ENCODE measurements at regions not wholly inside any gene's neighbourhood (a gene's known extent, or its start where the extent isn't known, plus 50 kb on each side); places are given as distances from the start of the nearest gene placed in this dataset.

DNA sequence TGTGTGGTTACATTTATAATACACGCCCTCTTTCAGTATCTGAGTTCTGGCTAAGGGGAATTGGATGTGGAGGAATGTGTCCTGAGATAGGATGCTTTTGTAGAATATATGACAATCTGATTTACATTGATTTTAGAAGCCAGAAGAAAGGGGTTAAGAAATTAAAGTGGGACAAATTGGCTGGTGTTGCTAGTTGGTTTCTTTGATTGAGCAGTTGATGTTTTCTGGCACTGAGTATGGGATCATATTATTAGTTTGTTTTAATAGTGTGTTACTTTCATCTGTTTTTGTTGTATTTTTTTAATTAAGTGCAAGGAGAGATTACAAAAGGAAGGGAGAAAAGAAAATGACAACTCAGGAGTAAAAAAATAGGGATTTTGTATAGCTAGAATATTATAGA, 1634.7 kb upstream of the B3GALT2 start:
- Histone ChIP-seq H3K27me3 (no peaks in the 10 kb centered on the region), H3K9me3 (no peaks in the 10 kb centered on the region), H3K36me3 (no peaks in the 10 kb centered on the region), H3K4me3 (no peak overlapping the region), H3K27ac (no peak overlapping the region), H3K4me1 (no peaks in the 10 kb centered on the region)
- 81 to 93% (median 92%) methylated on average over 1 of the region's 1 CpG for WGBS, 4 donors
- DNase-seq, result no peak
- intact Hi-C loops (cut with DNase I), result no loop called here
- no peak for ATAC-seq
- TF ChIP-seq, protein P1, sequence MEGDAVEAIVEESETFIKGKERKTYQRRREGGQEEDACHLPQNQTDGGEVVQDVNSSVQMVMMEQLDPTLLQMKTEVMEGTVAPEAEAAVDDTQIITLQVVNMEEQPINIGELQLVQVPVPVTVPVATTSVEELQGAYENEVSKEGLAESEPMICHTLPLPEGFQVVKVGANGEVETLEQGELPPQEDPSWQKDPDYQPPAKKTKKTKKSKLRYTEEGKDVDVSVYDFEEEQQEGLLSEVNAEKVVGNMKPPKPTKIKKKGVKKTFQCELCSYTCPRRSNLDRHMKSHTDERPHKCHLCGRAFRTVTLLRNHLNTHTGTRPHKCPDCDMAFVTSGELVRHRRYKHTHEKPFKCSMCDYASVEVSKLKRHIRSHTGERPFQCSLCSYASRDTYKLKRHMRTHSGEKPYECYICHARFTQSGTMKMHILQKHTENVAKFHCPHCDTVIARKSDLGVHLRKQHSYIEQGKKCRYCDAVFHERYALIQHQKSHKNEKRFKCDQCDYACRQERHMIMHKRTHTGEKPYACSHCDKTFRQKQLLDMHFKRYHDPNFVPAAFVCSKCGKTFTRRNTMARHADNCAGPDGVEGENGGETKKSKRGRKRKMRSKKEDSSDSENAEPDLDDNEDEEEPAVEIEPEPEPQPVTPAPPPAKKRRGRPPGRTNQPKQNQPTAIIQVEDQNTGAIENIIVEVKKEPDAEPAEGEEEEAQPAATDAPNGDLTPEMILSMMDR (IDR thresholded peaks at IDR 0.05), result no peak
- TF ChIP-seq POLR2A (IDR thresholded peaks at IDR 0.05), result no peak

DNA sequence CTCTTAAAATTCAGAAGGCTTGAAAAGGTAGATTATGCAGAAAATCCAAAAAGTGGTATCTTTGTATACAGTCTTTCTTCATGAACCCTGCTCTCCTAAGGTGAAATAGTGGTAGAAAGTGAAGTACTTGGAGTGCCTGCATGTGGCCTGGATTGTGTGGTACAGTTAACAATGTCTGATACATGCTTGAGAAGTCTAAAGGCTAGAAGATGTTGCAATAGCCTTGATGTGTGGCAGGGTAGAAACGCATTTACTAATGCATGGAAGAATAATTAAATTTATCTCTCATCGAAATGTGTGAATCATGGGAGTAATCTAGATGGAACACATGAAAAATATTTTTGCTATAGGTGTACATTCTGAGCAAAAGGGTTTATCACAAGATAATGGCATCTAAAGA, 1632.3 kb upstream of the B3GALT2 start:
- Histone ChIP-seq H3K27ac (no peak overlapping the region), H3K9me3 (no peaks in the 10 kb centered on the region), H3K27me3 (no peaks in the 10 kb centered on the region), H3K4me1 (no peaks in the 10 kb centered on the region), H3K36me3 (no peaks in the 10 kb centered on the region), H3K4me3 (no peak overlapping the region)
- no peak for ATAC-seq
- no peak for DNase-seq
- TF ChIP-seq POLR2A (IDR thresholded peaks at IDR 0.05), result no peak
- TF ChIP-seq, protein P1 (IDR thresholded peaks at IDR 0.05), result no peak
- WGBS, 4 donors, result 78 to 85% (median 82%) methylated on average over 2 of the region's 2 CpGs
- intact Hi-C loops (cut with DNase I), result no loop called here

DNA sequence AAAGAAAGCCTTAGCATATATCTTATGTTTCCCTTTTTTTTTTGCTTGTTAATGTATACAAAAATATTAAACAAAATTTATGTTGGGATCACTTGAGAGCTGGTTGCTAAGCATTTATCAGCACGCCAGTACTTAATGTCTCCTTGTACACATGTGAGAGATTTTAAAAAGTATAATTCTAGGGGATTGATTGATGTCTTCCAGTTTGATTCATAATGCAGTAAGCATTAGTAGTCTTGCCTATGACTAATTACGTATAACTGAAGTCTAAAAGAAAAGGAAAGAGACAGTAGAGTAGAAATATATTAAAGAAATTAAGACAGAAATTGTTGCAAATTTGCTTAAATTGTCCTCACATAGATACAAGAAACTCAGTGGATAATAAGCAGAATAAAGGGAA, 1630.4 kb upstream of the B3GALT2 start:
- no peaks in the 10 kb centered on the region for H3K9me3 ChIP-seq
- ATAC-seq (no peak), DNase-seq (no peak)
- intact Hi-C loops (cut with DNase I), result no loop called here
- 88 to 96% (median 89%) methylated on average over 2 of the region's 2 CpGs for WGBS, 4 donors
- no peaks in the 10 kb centered on the region for H3K36me3 ChIP-seq
- no peak overlapping the region for H3K27ac ChIP-seq
- H3K4me3 ChIP-seq, result no peak overlapping the region
- no peak for TF ChIP-seq POLR2A (IDR thresholded peaks at IDR 0.05)
- TF ChIP-seq, protein P1 (IDR thresholded peaks at IDR 0.05), result no peak
- H3K27me3 ChIP-seq, result no peaks in the 10 kb centered on the region
- no peaks in the 10 kb centered on the region for H3K4me1 ChIP-seq

DNA sequence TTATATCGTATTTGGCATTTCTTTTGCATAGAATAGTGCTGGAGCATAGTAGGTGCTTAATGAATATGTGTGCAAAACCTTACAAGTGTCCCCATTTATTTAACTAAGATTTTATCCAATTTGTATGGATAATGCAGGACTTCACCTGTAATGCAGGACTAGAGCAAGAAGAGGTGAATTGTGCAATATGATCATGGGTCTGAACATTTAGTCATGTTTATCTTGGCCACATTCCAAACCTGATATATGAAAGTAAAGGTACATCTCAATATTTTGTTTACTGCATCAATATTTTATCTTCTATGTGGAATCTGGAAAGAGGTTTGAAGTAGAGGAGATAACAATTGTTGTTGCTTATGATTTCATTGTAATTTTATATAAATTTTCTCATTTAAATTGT, 1626.7 kb upstream of the B3GALT2 start:
- WGBS, 4 donors, result 67 to 83% (median 78%) methylated on average over 1 of the region's 1 CpG
- no peak for ATAC-seq
- Histone ChIP-seq H3K27me3 (no peaks in the 10 kb centered on the region), H3K27ac (no peak overlapping the region), H3K36me3 (no peaks in the 10 kb centered on the region), H3K4me3 (no peak overlapping the region), H3K4me1 (peaks cover 0 to 10% (median 0%) of the 10 kb centered on the region in 12 donors), H3K9me3 (no peaks in the 10 kb centered on the region)
- DNase-seq, result no peak
- TF ChIP-seq, protein P1 (IDR thresholded peaks at IDR 0.05), result no peak
- TF ChIP-seq POLR2A (IDR thresholded peaks at IDR 0.05), result no peak
- intact Hi-C loops (cut with DNase I), result no loop called here

Measured in heart left ventricle (tissue), 16 donors.